Mucosa of descending colon (tissue), 3 donors: ENCODE measurements at regions not wholly inside any gene's neighbourhood (a gene's known extent, or its start where the extent isn't known, plus 50 kb on each side); places are given as distances from the start of the nearest gene placed in this dataset.

Source experiments
- ATAC-seq: fragments of 200-7000 bp; cut with Tn5 transposase; one replicate; pipeline ENCODE4 v1.9.1; 2020; ENCODE audit warnings: mild to moderate bottlenecking, moderate library complexity
- DNase-seq, 3 donors: peaks; one replicate each; pipeline ENCODE4 v3.0.0-alpha.2; 2020
- H3K36me3 ChIP-seq: fragments of 200-600 bp; one replicate; pipeline ENCODE4 v1.8.0; 2021; ENCODE audit warnings: low read depth, mild to moderate bottlenecking
- H3K4me1 ChIP-seq: fragments of 200-600 bp; one replicate; pipeline ENCODE4 v1.8.0; 2021; ENCODE audit warnings: low read depth, mild to moderate bottlenecking
- H3K4me3 ChIP-seq: fragments of 200-600 bp; one replicate; pipeline ENCODE4 v1.8.0; 2021; ENCODE audit warnings: mild to moderate bottlenecking
- H3K9me3 ChIP-seq: fragments of 200-600 bp; one replicate; pipeline ENCODE4 v1.8.0; 2021; ENCODE audit warnings: mild to moderate bottlenecking
- intact Hi-C, 2 donors: fragments of 100-400 bp; cut with DNase I in 1 of 2; cut with micrococcal nuclease in 1 of 2; formaldehyde crosslinking; loops; one replicate each; pipeline versions ENCODE4 v1.11.0 to v1.11.1; 2022; cut with DNase I, micrococcal nuclease
- TF ChIP-seq, protein P1 (sequence below): fragments of 200-600 bp; IDR thresholded peaks from one replicate; pipeline ENCODE4 v1.8.0; 2022; ENCODE audit warnings: antibody characterized with exemption, mild to moderate bottlenecking
- donor health status: DM: no; HTN: no; CAD: no; lungs with moderate emphysema.
- donor health status: DM: no; HTN: no; CAD: no.
- donor health status: DM: no; HTN: yes; CAD: no.

DNA sequence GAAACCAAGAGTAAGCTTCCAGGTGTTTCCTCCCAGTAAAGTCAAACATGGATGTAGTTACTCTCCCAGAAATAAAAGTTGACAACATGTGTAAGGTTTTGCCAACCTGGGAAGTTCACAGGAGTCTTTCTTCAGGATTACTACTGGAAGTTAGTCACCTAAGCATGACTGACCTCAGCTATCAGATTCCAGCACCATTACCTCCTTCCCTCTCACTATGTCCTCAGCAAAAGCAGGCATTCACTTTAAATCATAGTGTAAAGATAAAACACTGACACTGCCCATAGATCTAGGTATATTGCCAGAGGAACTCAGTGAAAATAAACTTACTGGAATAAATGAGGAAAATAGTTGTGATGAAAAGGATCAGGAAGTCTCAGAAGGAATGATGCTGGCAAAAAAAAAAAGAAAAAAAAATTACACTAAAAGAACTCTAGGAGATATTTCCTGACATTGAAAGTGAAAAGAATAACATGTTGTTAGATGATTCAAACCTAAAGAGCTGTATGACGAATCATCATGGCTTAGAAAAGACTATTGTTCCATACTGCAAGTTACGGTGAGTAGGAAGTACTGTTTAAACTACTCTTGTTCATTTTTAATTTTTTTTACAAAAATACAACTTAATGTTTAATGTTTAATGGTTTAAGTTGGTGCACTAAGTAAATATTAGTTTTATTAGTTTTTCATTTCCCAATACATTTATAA lies 484.5 kb upstream of the ZNF804A start:
- no peak overlapping the region for H3K4me3 ChIP-seq
- no peak for ATAC-seq
- no peak for DNase-seq
- TF ChIP-seq, protein P1, sequence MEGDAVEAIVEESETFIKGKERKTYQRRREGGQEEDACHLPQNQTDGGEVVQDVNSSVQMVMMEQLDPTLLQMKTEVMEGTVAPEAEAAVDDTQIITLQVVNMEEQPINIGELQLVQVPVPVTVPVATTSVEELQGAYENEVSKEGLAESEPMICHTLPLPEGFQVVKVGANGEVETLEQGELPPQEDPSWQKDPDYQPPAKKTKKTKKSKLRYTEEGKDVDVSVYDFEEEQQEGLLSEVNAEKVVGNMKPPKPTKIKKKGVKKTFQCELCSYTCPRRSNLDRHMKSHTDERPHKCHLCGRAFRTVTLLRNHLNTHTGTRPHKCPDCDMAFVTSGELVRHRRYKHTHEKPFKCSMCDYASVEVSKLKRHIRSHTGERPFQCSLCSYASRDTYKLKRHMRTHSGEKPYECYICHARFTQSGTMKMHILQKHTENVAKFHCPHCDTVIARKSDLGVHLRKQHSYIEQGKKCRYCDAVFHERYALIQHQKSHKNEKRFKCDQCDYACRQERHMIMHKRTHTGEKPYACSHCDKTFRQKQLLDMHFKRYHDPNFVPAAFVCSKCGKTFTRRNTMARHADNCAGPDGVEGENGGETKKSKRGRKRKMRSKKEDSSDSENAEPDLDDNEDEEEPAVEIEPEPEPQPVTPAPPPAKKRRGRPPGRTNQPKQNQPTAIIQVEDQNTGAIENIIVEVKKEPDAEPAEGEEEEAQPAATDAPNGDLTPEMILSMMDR: no peak
- H3K36me3 ChIP-seq: no peaks in the 10 kb centered on the region
- no peaks in the 10 kb centered on the region for H3K9me3 ChIP-seq
- intact Hi-C loops: no loop called here
- H3K4me1 ChIP-seq: no peaks in the 10 kb centered on the region

DNA sequence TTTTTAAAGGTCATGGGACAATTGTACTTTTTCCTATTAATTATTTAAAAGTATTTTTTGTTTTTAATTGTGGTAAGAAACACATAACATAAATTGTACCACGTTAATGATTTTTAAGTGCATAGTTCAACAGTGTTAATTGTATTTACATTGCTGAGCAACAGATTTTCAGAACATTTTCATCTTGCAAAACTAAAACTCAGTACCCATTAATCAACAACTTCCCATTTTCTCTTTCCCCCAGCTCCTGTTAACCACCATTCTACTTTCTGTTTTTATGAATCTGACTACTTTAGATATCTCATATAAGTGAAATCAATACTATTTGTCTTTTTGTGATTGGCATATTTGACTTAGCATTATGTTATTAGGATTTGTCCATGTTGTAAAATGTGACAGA lies 483.9 kb upstream of the ZNF804A start:
- TF ChIP-seq, protein P1: no peak
- Histone ChIP-seq H3K36me3 (no peaks in the 10 kb centered on the region), H3K9me3 (no peaks in the 10 kb centered on the region), H3K4me1 (no peaks in the 10 kb centered on the region), H3K4me3 (no peak overlapping the region)
- intact Hi-C loops: no loop called here
- DNase-seq (no peak), ATAC-seq (no peak)

DNA sequence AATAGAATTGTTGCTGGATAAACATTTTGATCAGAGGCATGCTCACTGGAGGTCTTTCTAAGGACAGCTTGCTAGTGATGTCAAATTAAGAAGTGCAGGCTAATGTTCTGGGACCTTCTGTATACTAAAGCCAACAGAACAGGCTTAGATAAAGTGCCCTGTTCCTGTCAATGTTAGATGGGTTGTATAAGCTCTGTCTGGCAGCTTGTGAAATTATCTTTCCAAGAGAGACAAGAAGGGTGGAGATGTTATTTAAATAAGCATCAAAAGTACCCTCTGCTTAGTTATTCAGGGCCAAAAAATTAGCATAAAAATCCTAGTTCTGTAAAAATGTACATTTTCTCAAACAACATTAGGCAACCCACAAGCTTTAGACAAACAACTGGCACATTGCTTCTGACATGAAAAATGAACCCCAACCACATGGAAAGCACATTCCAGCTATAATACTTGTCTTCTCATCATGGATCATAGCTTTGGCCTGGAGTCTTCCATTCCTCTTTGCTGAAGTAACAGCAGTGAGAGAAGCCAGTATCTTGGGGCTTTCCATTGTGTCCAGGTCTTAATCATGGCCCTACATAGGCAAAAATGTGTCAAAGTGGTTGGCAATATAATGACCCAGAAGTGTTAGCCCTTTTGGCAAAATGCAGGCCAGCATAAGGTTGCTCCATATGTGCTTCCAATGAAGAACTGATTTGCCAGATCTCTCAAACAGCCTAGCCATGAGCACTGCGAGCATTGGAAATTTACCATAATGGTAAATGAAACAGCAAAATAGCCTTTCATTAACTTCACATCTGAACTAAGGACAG lies 478.1 kb upstream of the ZNF804A start:
- intact Hi-C loops: no loop called here

DNA sequence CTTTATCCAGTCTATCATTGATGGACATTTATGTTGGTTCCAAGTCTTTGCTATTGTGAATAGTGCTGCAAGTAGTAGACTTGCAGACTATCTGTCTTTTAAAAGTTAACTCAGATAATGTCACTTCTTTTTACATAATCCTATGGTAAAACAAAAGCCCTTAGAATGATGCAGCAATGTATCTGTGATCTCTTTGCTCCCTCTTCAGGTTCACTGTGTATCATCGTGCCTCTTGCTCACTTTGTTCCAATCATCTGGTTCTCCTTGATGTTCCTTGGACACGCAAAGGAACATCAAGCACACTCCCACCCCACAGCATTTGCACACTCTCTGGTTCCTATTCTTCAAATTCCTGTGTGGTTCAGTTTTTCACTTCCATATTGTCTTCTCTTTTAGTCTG lies 472.5 kb upstream of the ZNF804A start:
- Histone ChIP-seq H3K4me1 (no peaks in the 10 kb centered on the region), H3K4me3 (no peak overlapping the region), H3K36me3 (no peaks in the 10 kb centered on the region), H3K9me3 (no peaks in the 10 kb centered on the region)
- TF ChIP-seq, protein P1: no peak
- DNase-seq (no peak), ATAC-seq (no peak)
- intact Hi-C loops: no loop called here

More for the DNA sequence above, 478.1 kb upstream of the ZNF804A start:
- no peaks in the 10 kb centered on the region for H3K4me1 ChIP-seq
- H3K9me3 ChIP-seq: no peaks in the 10 kb centered on the region
- ATAC-seq (no peak), DNase-seq (no peak)
- TF ChIP-seq, protein P1: no peak
- no peak overlapping the region for H3K4me3 ChIP-seq
- H3K36me3 ChIP-seq: no peaks in the 10 kb centered on the region

DNA sequence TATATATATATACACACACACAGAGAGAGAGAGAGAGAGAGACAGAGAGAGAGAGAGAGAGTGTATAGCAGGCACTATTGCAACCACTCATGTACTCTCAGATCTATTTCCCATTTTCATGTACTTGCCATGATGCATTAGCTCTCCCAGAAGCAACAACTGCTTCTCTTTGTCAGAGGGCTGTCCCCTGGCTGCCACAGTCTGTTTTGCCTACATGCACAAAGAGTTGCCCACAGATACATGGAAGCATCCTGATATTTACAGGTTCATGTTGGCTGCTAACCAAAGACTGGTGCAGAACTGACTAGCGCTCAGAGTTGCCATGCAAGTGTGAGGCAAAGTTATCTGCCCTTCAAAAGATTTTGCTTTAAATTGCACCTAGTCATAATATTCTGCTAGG lies 469.3 kb upstream of the ZNF804A start:
- no peaks in the 10 kb centered on the region for H3K36me3 ChIP-seq
- H3K9me3 ChIP-seq: no peaks in the 10 kb centered on the region
- ATAC-seq (no peak), DNase-seq (no peak)
- intact Hi-C loops: no loop called here
- no peaks in the 10 kb centered on the region for H3K4me1 ChIP-seq
- TF ChIP-seq, protein P1: no peak
- H3K4me3 ChIP-seq: no peak overlapping the region
